Duodenal mucosa (tissue), 2 donors: ENCODE measurements at regions not wholly inside any gene's neighbourhood (a gene's known extent, or its start where the extent isn't known, plus 50 kb on each side); places are given as distances from the start of the nearest gene placed in this dataset.

Source experiments
- H3K27ac ChIP-seq: one replicate; pipeline ENCODE4 v1.7.0; 2013; ENCODE audit warnings: low read depth, low read length
- H3K27me3 ChIP-seq, 2 donors: one replicate each; pipeline ENCODE4 v1.7.0; 2013; ENCODE audit warnings: low read length in 2 of 2, control low read depth in 1 of 2; ENCODE audit not compliant: insufficient read depth in 2 of 2, control insufficient read depth in 1 of 2
- H3K36me3 ChIP-seq, 2 donors: one replicate each; pipeline ENCODE4 v1.7.0; 2013; ENCODE audit warnings: low read length in 2 of 2, control low read depth in 1 of 2; ENCODE audit not compliant: insufficient read depth in 2 of 2, control insufficient read depth in 1 of 2
- H3K4me1 ChIP-seq, 2 donors: one replicate each; pipeline ENCODE4 v1.7.0; 2013; ENCODE audit warnings: low read length in 2 of 2, control low read depth in 1 of 2; ENCODE audit not compliant: insufficient read depth in 2 of 2, control insufficient read depth in 1 of 2
- H3K4me3 ChIP-seq, 2 donors: one replicate each; pipeline ENCODE4 v1.7.0; 2013; ENCODE audit warnings: low read length in 2 of 2, low read depth in 1 of 2
- H3K9ac ChIP-seq, 2 donors: one replicate each; pipeline ENCODE4 v1.7.0; 2013; ENCODE audit warnings: low read length in 2 of 2, low read depth in 1 of 2
- H3K9me3 ChIP-seq, 2 donors: one replicate each; pipeline ENCODE4 v1.7.0; 2013; ENCODE audit warnings: low read length in 2 of 2, control low read depth in 1 of 2; ENCODE audit not compliant: control insufficient read depth in 1 of 2

- Histone ChIP-seq H3K4me3 (no peak overlapping the region), H3K9ac (no peak overlapping the region), H3K27me3 (no peaks in the 10 kb centered on the region), H3K9me3 (peaks cover 0 to 3% of the 10 kb centered on the region in 2 donors), H3K4me1 (no peaks in the 10 kb centered on the region), H3K36me3 (no peaks in the 10 kb centered on the region), H3K27ac (no peak overlapping the region)
Measured at GRCh38 chr1:243931957-243932356, 81.9 kb upstream of the AKT3 start.

- Histone ChIP-seq H3K4me1 (no peaks in the 10 kb centered on the region), H3K36me3 (no peaks in the 10 kb centered on the region), H3K27ac (no peak overlapping the region), H3K9me3 (peaks cover 0 to 3% of the 10 kb centered on the region in 2 donors), H3K9ac (no peak overlapping the region), H3K27me3 (no peaks in the 10 kb centered on the region), H3K4me3 (no peak overlapping the region)
Measured at GRCh38 chr1:243930822-243931671, 81.0 kb upstream of the AKT3 start.

- Histone ChIP-seq H3K27ac (no peak overlapping the region), H3K36me3 (no peaks in the 10 kb centered on the region), H3K9ac (no peak overlapping the region), H3K27me3 (no peaks in the 10 kb centered on the region), H3K4me1 (no peaks in the 10 kb centered on the region), H3K9me3 (no peaks in the 10 kb centered on the region), H3K4me3 (no peak overlapping the region)
Measured at GRCh38 chr1:243927381-243927780, 77.3 kb upstream of the AKT3 start.

- Histone ChIP-seq H3K4me3 (no peak overlapping the region), H3K9me3 (no peaks in the 10 kb centered on the region), H3K27ac (no peak overlapping the region), H3K9ac (no peak overlapping the region), H3K4me1 (no peaks in the 10 kb centered on the region), H3K27me3 (no peaks in the 10 kb centered on the region), H3K36me3 (no peaks in the 10 kb centered on the region)
Measured at GRCh38 chr1:243926803-243927245, 76.8 kb upstream of the AKT3 start.

- Histone ChIP-seq H3K9ac (no peak overlapping the region), H3K36me3 (no peaks in the 10 kb centered on the region), H3K27ac (no peak overlapping the region), H3K4me1 (no peaks in the 10 kb centered on the region), H3K27me3 (no peaks in the 10 kb centered on the region), H3K4me3 (no peak overlapping the region), H3K9me3 (no peaks in the 10 kb centered on the region)
Measured at GRCh38 chr1:243926299-243926698, 76.3 kb upstream of the AKT3 start.

- no peak overlapping the region for H3K4me3 ChIP-seq
- no peaks in the 10 kb centered on the region for H3K9me3 ChIP-seq
- no peaks in the 10 kb centered on the region for H3K36me3 ChIP-seq
- H3K9ac ChIP-seq = no peak overlapping the region
- H3K27ac ChIP-seq = no peak overlapping the region
- no peaks in the 10 kb centered on the region for H3K4me1 ChIP-seq
- peaks cover 0 to 4% of the 10 kb centered on the region in 2 donors for H3K27me3 ChIP-seq
Measured at GRCh38 chr1:243924588-243925349, 74.7 kb upstream of the AKT3 start.

- no peaks in the 10 kb centered on the region for H3K36me3 ChIP-seq
- peaks cover 0 to 4% of the 10 kb centered on the region in 2 donors for H3K27me3 ChIP-seq
- H3K9ac ChIP-seq = no peak overlapping the region
- no peaks in the 10 kb centered on the region for H3K9me3 ChIP-seq
- no peak overlapping the region for H3K27ac ChIP-seq
- H3K4me3 ChIP-seq = no peak overlapping the region
- H3K4me1 ChIP-seq = no peaks in the 10 kb centered on the region
Measured at GRCh38 chr1:243924188-243924587, 74.1 kb upstream of the AKT3 start.

GRCh38 chr1:243923292-243924171, 73.5 kb upstream of the AKT3 start:
- H3K27ac ChIP-seq = no peak overlapping the region
- no peaks in the 10 kb centered on the region for H3K36me3 ChIP-seq
- no peak overlapping the region for H3K9ac ChIP-seq
- no peak overlapping the region for H3K4me3 ChIP-seq
- H3K27me3 ChIP-seq = peaks cover 0 to 4% of the 10 kb centered on the region in 2 donors
- no peaks in the 10 kb centered on the region for H3K9me3 ChIP-seq
- no peaks in the 10 kb centered on the region for H3K4me1 ChIP-seq

- Histone ChIP-seq H3K27me3 (peaks cover 11 to 22% of the 10 kb centered on the region in 2 donors), H3K9me3 (no peaks in the 10 kb centered on the region), H3K4me3 (no peak overlapping the region), H3K4me1 (peaks cover 9 to 17% of the 10 kb centered on the region in 2 donors), H3K27ac (no peak overlapping the region), H3K9ac (no peak overlapping the region), H3K36me3 (no peaks in the 10 kb centered on the region)
Measured at GRCh38 chr1:243921111-243921510, 71.1 kb upstream of the AKT3 start.
